Right lobe of liver (tissue), 6 donors: ENCODE measurements at regions not wholly inside any gene's neighbourhood (a gene's known extent, or its start where the extent isn't known, plus 50 kb on each side); places are given as distances from the start of the nearest gene placed in this dataset.
A peak's percentile ranks its signal among the peaks of the same experiment; 100 is the strongest.

ENCODE experiments used
- ATAC-seq, 4 donors: fragments of 200-7000 bp; cut with Tn5 transposase; one replicate each; pipeline ENCODE4 v1.9.1; 2020; ENCODE audit warnings: mild to moderate bottlenecking in 4 of 4, moderate library complexity in 4 of 4
- DNase-seq, 3 donors: peaks; one replicate each; pipeline ENCODE4 v3.0.0-alpha.2; 2020
- H3K27ac ChIP-seq, 3 donors: fragments of 200-600 bp; one replicate each; pipeline ENCODE4 v1.8.0; 2022
- H3K27me3 ChIP-seq, 2 donors: fragments of 200-600 bp; one replicate each; pipeline ENCODE4 v1.8.0; 2022
- H3K36me3 ChIP-seq, 4 donors: fragments of 200-600 bp; sonication (generic) in 1 of 4; one replicate each; pipeline versions ENCODE4 v1.5.1 to v1.8.0; 2017 to 2022; ENCODE audit warnings: control low read depth in 1 of 4
- H3K4me1 ChIP-seq, 4 donors: fragments of 200-600 bp; sonication (generic) in 1 of 4; one replicate each; pipeline versions ENCODE4 v1.5.1 to v1.8.0; 2017 to 2022; ENCODE audit warnings: control low read depth in 1 of 4
- H3K4me3 ChIP-seq, 3 donors: fragments of 200-600 bp; one replicate each; pipeline ENCODE4 v1.8.0; 2022
- H3K9me3 ChIP-seq, 4 donors: fragments of 200-600 bp; sonication (generic) in 1 of 4; one replicate each; pipeline versions ENCODE4 v1.5.1 to v1.8.0; 2017 to 2022; ENCODE audit warnings: control low read depth in 1 of 4
- CTCF ChIP-seq, 4 donors: fragments of 200-600 bp in 3 of 4; fragments of 450-650 bp in 1 of 4; IDR thresholded peaks; one replicate each; pipeline versions ENCODE4 v1.5.1 to v1.8.0; 2016 to 2022; ENCODE audit warnings: antibody characterized with exemption in 4 of 4, mild to moderate bottlenecking in 2 of 4
- POLR2A ChIP-seq: fragments of 450-650 bp; IDR thresholded peaks from one replicate; pipeline ENCODE4 v1.6.1; 2017; ENCODE audit warnings: antibody characterized with exemption, mild to moderate bottlenecking
- WGBS: methylation state at CpG from one replicate; pipeline ENCODE4 v1.1.6; 2018; ENCODE audit warnings: low coverage, low lambda C conversion rate; ENCODE audit not compliant: insufficient coverage; ENCODE audit errors: missing lambda C conversion rate; 5-methylcytosine and 5-hydroxymethylcytosine counted together
- intact Hi-C, 2 donors: fragments of 100-400 bp; cut with DNase I; formaldehyde crosslinking; loops; one replicate each; pipeline versions ENCODE4 v1.11.2 to v1.14.1; 2022
- donor health status: DM: no; HTN: yes; CAD: no.
- donor health status: DM: no; HTN: no; CAD: no.
- donor health status: DM: no; HTN: no; CAD: no.
- donor health status: DM: no; HTN: yes; CAD: no.
- donor health status: DM: no; HTN: yes; CAD: no.

- Histone ChIP-seq H3K27ac (no peak overlapping the region), H3K4me1 (peaks cover 0 to 14% (median 4%) of the 10 kb centered on the region in 4 donors), H3K9me3 (no peaks in the 10 kb centered on the region), H3K4me3 (no peak overlapping the region), H3K36me3 (peaks cover 0 to 5% (median 0%) of the 10 kb centered on the region in 4 donors), H3K27me3 (no peaks in the 10 kb centered on the region)
- DNase-seq (no peak), ATAC-seq (peak; percentile 38 to 48 (median 42))
- intact Hi-C loops: loop anchor here (5.0 kb wide), 1 partner anchor 272 kb away; no protein-coding TSS in a partner anchor
- TF ChIP-seq POLR2A (no peak), CTCF (IDR thresholded peaks at IDR 0.05) (peak; percentile 44 to 57 (median 56))
- 48% methylated on average over 16 of the region's 16 CpGs for WGBS
Observed at GRCh38 chr14:100384819-100385813, 62.0 kb downstream of the SLC25A47 start.

GRCh38 chr14:100386121-100386520 lies 63.0 kb downstream of the SLC25A47 start:
- Histone ChIP-seq H3K27ac (no peak overlapping the region), H3K4me3 (no peak overlapping the region), H3K4me1 (peaks cover 0 to 14% (median 4%) of the 10 kb centered on the region in 4 donors), H3K27me3 (no peaks in the 10 kb centered on the region), H3K9me3 (no peaks in the 10 kb centered on the region), H3K36me3 (peaks cover 0 to 5% (median 0%) of the 10 kb centered on the region in 4 donors)
- intact Hi-C loops: no loop called here
- DNase-seq (no peak), ATAC-seq (no peak)
- 22% methylated on average over 2 of the region's 2 CpGs for WGBS
- TF ChIP-seq CTCF (IDR thresholded peaks at IDR 0.05) (no peak), POLR2A (no peak)

- TF ChIP-seq POLR2A (no peak), CTCF (IDR thresholded peaks at IDR 0.05) (no peak)
- 89% methylated on average over 2 of the region's 2 CpGs for WGBS
- no peak overlapping the region for H3K4me3 ChIP-seq
- no peak for ATAC-seq
- no peaks in the 10 kb centered on the region for H3K9me3 ChIP-seq
- H3K27me3 ChIP-seq: no peaks in the 10 kb centered on the region
- no peaks in the 10 kb centered on the region for H3K36me3 ChIP-seq
- no peak for DNase-seq
- no peak overlapping the region for H3K27ac ChIP-seq
- intact Hi-C loops: no loop called here
- peaks cover 0 to 14% (median 4%) of the 10 kb centered on the region in 4 donors for H3K4me1 ChIP-seq
Observed at GRCh38 chr14:100386846-100387245, 63.7 kb downstream of the SLC25A47 start.

DNA sequence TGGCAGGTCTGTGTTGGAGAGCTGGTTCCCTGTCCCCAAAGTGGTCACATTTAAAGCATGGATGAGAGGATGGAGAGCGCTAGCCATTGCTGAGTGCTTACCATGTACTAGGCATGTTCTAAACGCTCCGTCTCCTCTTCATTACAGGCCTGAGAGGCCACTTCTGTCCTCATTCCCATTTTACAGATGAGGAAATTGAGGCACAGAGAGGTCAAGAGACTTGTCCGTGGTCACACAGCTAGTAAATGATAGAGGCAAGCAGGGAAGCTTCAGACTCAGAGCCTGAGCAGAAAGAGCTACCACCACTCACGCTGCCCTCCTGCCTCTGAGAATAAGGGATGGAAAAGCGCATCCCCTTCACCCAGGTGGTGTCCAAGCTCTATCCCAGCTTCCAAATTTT lies 64.3 kb downstream of the SLC25A47 start:
- ATAC-seq: no peak
- Histone ChIP-seq H3K27ac (no peak overlapping the region), H3K9me3 (no peaks in the 10 kb centered on the region), H3K4me3 (no peak overlapping the region), H3K4me1 (peaks cover 0 to 17% (median 4%) of the 10 kb centered on the region in 4 donors), H3K36me3 (no peaks in the 10 kb centered on the region), H3K27me3 (no peaks in the 10 kb centered on the region)
- DNase-seq: no peak
- TF ChIP-seq CTCF (IDR thresholded peaks at IDR 0.05) (no peak), POLR2A (no peak)
- WGBS: 88% methylated on average over 6 of the region's 6 CpGs
- intact Hi-C loops: no loop called here
